Transverse colon (tissue), 4 donors: ENCODE measurements at regions not wholly inside any gene's neighbourhood (a gene's known extent, or its start where the extent isn't known, plus 50 kb on each side); places are given as distances from the start of the nearest gene placed in this dataset.

ENCODE experiments used
- DNase-seq: peaks from one replicate; pipeline ENCODE4 v3.0.0-alpha.2; 2019
- H3K27ac ChIP-seq, 4 donors: fragments of 200-600 bp; sonication (generic); 2 replicates each; pipeline ENCODE4 v1.5.1; 2016 to 2018; ENCODE audit warnings: inconsistent platforms in 4 of 4
- H3K27me3 ChIP-seq: fragments of 200-600 bp; sonication (generic); 2 replicates; pipeline ENCODE4 v1.5.1; 2017; ENCODE audit warnings: inconsistent platforms
- H3K36me3 ChIP-seq, 4 donors: fragments of 200-600 bp; sonication (generic); 2 replicates each; pipeline ENCODE4 v1.5.1; 2017 to 2019; ENCODE audit warnings: inconsistent platforms in 4 of 4
- H3K4me1 ChIP-seq, 4 donors: fragments of 200-600 bp; sonication (generic); 2 replicates each; pipeline ENCODE4 v1.5.1; 2017 to 2020; ENCODE audit warnings: inconsistent platforms in 4 of 4
- H3K4me3 ChIP-seq, 4 donors: fragments of 200-600 bp; sonication (generic); 1 replicate in 1 of 4; 2 replicates in 3 of 4; pipeline versions ENCODE4 v1.5.1 to v1.6.1; 2017 to 2019; ENCODE audit warnings: inconsistent platforms in 4 of 4
- H3K9me3 ChIP-seq, 2 donors: fragments of 200-600 bp; sonication (generic); 2 replicates each; pipeline ENCODE4 v1.5.1; 2017 to 2019; ENCODE audit warnings: inconsistent platforms in 2 of 2
- CTCF ChIP-seq, 5 experiments: fragments of 200-600 bp in 3 of 5; fragments of 450-650 bp in 2 of 5; sonication (generic) in 3 of 5; IDR thresholded peaks; 1 replicate in 2 of 5; 2 replicates in 3 of 5; pipeline ENCODE4 v1.5.1; 2016 to 2017; ENCODE audit warnings: antibody characterized with exemption in 5 of 5, inconsistent platforms in 3 of 5, mild to moderate bottlenecking in 2 of 5, moderate library complexity in 1 of 5
- EP300 ChIP-seq: sonication (generic); formaldehyde crosslinking; IDR thresholded peaks from one replicate; pipeline ENCODE4 v1.6.1; 2017; ENCODE audit warnings: antibody characterized with exemption, low read depth
- POLR2A ChIP-seq: fragments of 450-650 bp; IDR thresholded peaks from one replicate; pipeline ENCODE4 v1.6.1; 2016; ENCODE audit warnings: antibody characterized with exemption, mild to moderate bottlenecking, moderate library complexity
- POLR2AphosphoS5 ChIP-seq, 3 donors: sonication (generic); formaldehyde crosslinking; IDR thresholded peaks; one replicate each; pipeline ENCODE4 v1.6.1; 2016; ENCODE audit warnings: antibody characterized with exemption in 3 of 3
- WGBS, 2 donors: methylation state at CpG; one replicate each; pipeline ENCODE4 v1.1.5; 2018; ENCODE audit warnings: low coverage in 1 of 2; 5-methylcytosine and 5-hydroxymethylcytosine counted together
- in situ Hi-C, 4 donors: fragments of 200-750 bp; cut with MboI; loops; one replicate each; pipeline versions ENCODE4 v1.15.0 to v1.15.1; 2017; ENCODE audit warnings: low sequenced_read_pairs in 3 of 4, low pct_ligation_motif_present in 1 of 4, low pct_unique_long_range_greater_than_20kb in 1 of 4
- intact Hi-C: fragments of 100-400 bp; cut with DNase I; formaldehyde crosslinking; loops from one replicate; pipeline ENCODE4 v1.15.1; 2023; ENCODE audit warnings: low total_unique reads

GRCh38 chr10:58013406-58013805 lies 254.3 kb downstream of the IPMK start:
- no peak overlapping the region for H3K4me3 ChIP-seq
- TF ChIP-seq EP300: no peak
- TF ChIP-seq POLR2A: no peak
- TF ChIP-seq POLR2AphosphoS5 (IDR thresholded peaks at IDR 0.05): no peak
- TF ChIP-seq CTCF (IDR thresholded peaks at IDR 0.05): no peak
- DNase-seq: no peak
- no peaks in the 10 kb centered on the region for H3K9me3 ChIP-seq
- 85 to 89% methylated on average over 1 to 4 of the region's 4 CpGs for WGBS, 2 donors
- in situ Hi-C loops (no loop called here), intact Hi-C loops (no loop called here)
- no peak overlapping the region for H3K27ac ChIP-seq
- H3K4me1 ChIP-seq: no peaks in the 10 kb centered on the region
- H3K27me3 ChIP-seq: no peaks in the 10 kb centered on the region
- no peaks in the 10 kb centered on the region for H3K36me3 ChIP-seq

GRCh38 chr10:58010073-58010702 lies 257.5 kb downstream of the IPMK start:
- no peak for DNase-seq
- Histone ChIP-seq H3K27me3 (no peaks in the 10 kb centered on the region), H3K27ac (no peak overlapping the region), H3K4me3 (no peak overlapping the region), H3K9me3 (no peaks in the 10 kb centered on the region), H3K4me1 (no peaks in the 10 kb centered on the region), H3K36me3 (no peaks in the 10 kb centered on the region)
- in situ Hi-C loops: no loop called here
- WGBS, 2 donors: 65 to 72% methylated on average over 5 of the region's 5 CpGs
- TF ChIP-seq EP300: no peak
- no peak for TF ChIP-seq POLR2A
- no peak for TF ChIP-seq CTCF (IDR thresholded peaks at IDR 0.05)
- no peak for TF ChIP-seq POLR2AphosphoS5 (IDR thresholded peaks at IDR 0.05)
- intact Hi-C loops: no loop called here

DNA sequence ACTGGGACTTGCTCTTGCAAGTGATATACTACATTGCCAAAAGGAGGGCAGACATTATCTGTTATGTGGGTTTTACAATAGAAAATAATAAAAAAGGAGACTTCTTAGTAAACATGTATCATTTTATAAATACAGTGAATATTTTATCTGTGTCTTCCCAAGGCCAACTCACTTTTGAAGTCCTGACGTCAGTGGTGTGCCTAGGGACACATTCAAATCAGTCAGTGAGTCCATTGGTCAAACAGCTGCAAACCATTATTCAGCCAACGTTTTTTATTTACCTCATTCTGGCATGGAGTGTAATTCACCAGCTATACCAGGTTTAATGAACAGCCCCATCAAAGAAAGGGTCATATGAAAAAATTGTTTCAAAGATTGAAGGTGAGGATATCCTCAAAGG lies 263.7 kb downstream of the IPMK start:
- Histone ChIP-seq H3K9me3 (no peaks in the 10 kb centered on the region), H3K27ac (no peak overlapping the region), H3K4me1 (no peaks in the 10 kb centered on the region), H3K36me3 (no peaks in the 10 kb centered on the region), H3K27me3 (no peaks in the 10 kb centered on the region), H3K4me3 (no peak overlapping the region)
- intact Hi-C loops (no loop called here), in situ Hi-C loops (no loop called here)
- no peak for TF ChIP-seq POLR2AphosphoS5 (IDR thresholded peaks at IDR 0.05)
- TF ChIP-seq POLR2A: no peak
- TF ChIP-seq CTCF (IDR thresholded peaks at IDR 0.05): no peak
- WGBS, 2 donors: 40 to 44% methylated on average over 2 of the region's 2 CpGs
- DNase-seq: no peak

DNA sequence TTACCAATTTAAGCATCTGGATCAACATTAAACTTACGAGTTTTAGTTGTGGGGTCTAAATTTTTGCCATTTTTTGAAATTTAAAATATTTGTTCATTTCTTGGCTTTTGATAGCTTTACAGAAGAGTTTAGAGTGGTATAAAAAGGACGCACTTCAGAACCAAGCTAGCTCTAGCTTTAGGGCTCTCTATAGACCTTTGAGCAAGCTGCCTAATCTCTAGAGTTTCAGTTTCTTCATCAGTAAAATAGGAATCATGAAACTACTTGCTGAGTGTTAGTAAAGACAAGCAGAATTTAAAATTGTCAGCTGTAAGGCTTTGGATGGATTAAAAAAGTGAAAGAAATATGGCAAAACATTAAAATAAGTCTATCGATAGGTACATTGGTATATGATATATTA lies 266.5 kb downstream of the IPMK start:
- in situ Hi-C loops: no loop called here
- TF ChIP-seq POLR2A: no peak
- TF ChIP-seq POLR2AphosphoS5 (IDR thresholded peaks at IDR 0.05): no peak
- no peak for TF ChIP-seq CTCF (IDR thresholded peaks at IDR 0.05)
- TF ChIP-seq EP300: no peak

More for the DNA sequence above, 266.5 kb downstream of the IPMK start:
- H3K27ac ChIP-seq: no peak overlapping the region
- H3K27me3 ChIP-seq: no peaks in the 10 kb centered on the region
- intact Hi-C loops: no loop called here
- no peak for DNase-seq
- H3K9me3 ChIP-seq: no peaks in the 10 kb centered on the region
- H3K4me3 ChIP-seq: no peak overlapping the region
- no peaks in the 10 kb centered on the region for H3K36me3 ChIP-seq
- no peaks in the 10 kb centered on the region for H3K4me1 ChIP-seq
- WGBS, 2 donors: 70 to 90% methylated on average over 3 of the region's 3 CpGs
